ENCODE measurements at regions not wholly inside any gene's neighbourhood (a gene's known extent, or its start where the extent isn't known, plus 50 kb on each side); places are given as distances from the start of the nearest gene placed in this dataset.
"Not testable (repeated sequence)": the region's sequence is repeated elsewhere in the genome, so short reads cannot be mapped to it uniquely, and the experiment has no call there.

- TF ChIP-seq CTCF, POLR2A (IDR thresholded peaks at IDR 0.05): not testable (repeated sequence)
Measured at GRCh38 chr15:37427393-37427792, 327.0 kb upstream of the MEIS2 start.
